Esophagus squamous epithelium (tissue), 4 donors: ENCODE measurements at regions not wholly inside any gene's neighbourhood (a gene's known extent, or its start where the extent isn't known, plus 50 kb on each side); places are given as distances from the start of the nearest gene placed in this dataset.

Source experiments
- CTCF ChIP-seq, 6 experiments: fragments of 450-650 bp in 4 of 6; fragments of 200-600 bp in 2 of 6; sonication (generic) in 2 of 6; IDR thresholded peaks; one replicate each; pipeline ENCODE4 v1.5.1; 2016 to 2019; ENCODE audit warnings: antibody characterized with exemption in 6 of 6, mild to moderate bottlenecking in 4 of 6, moderate library complexity in 4 of 6
- POLR2A ChIP-seq, 4 donors: fragments of 450-650 bp; IDR thresholded peaks; one replicate each; pipeline ENCODE4 v1.6.1; 2017; ENCODE audit warnings: antibody characterized with exemption in 4 of 4, mild to moderate bottlenecking in 4 of 4, moderate library complexity in 3 of 4

GRCh38 chrX:4809571-4809970 is 1096.1 kb upstream of the PRKX start:
- no peak for TF ChIP-seq CTCF (IDR thresholded peaks at IDR 0.05)
- TF ChIP-seq POLR2A (IDR thresholded peaks at IDR 0.05) = no peak
